MM.1S (cell line): ENCODE measurements at regions not wholly inside any gene's neighbourhood (a gene's known extent, or its start where the extent isn't known, plus 50 kb on each side); places are given as distances from the start of the nearest gene placed in this dataset.

Source experiments
- DNase-seq: peaks from one replicate; pipeline ENCODE4 v3.0.0-alpha.2; 2015
- H2AFZ ChIP-seq: fragments of 300-600 bp; sonication (generic); 2 replicates; pipeline ENCODE4 v1.6.0; 2016; ENCODE audit warnings: antibody characterized with exemption, low read length
- H3F3A ChIP-seq: fragments of 300-600 bp; sonication (generic); 2 replicates; pipeline ENCODE4 v1.6.1; 2016; ENCODE audit warnings: mild to moderate bottlenecking, antibody characterized with exemption, low read length, moderate library complexity, mixed read lengths; ENCODE audit not compliant: insufficient read depth
- H3K27ac ChIP-seq: fragments of 300-600 bp; sonication (generic); 2 replicates; pipeline ENCODE4 v1.5.1; 2016; ENCODE audit warnings: mild to moderate bottlenecking, low read length
- H3K27me3 ChIP-seq: fragments of 300-600 bp; sonication (generic); replicated peaks from 2 replicates; pipeline ENCODE4 v1.6.0; 2016; ENCODE audit warnings: low read length; ENCODE audit not compliant: insufficient read depth
- H3K36me3 ChIP-seq: fragments of 300-600 bp; sonication (generic); replicated peaks from 2 replicates; pipeline ENCODE4 v1.6.1; 2016; ENCODE audit warnings: mild to moderate bottlenecking, low read length, mixed read lengths; ENCODE audit not compliant: insufficient read depth
- H3K4me1 ChIP-seq: fragments of 300-600 bp; sonication (generic); 2 replicates; pipeline ENCODE4 v1.6.1; 2016; ENCODE audit warnings: low read length, mixed read lengths
- H3K4me2 ChIP-seq: fragments of 300-600 bp; sonication (generic); 2 replicates; pipeline ENCODE4 v1.6.0; 2016; ENCODE audit warnings: low read depth, low read length
- H3K4me3 ChIP-seq: fragments of 300-600 bp; sonication (generic); 2 replicates; pipeline ENCODE4 v1.5.1; 2016; ENCODE audit warnings: low read length, mixed read lengths
- H3K79me2 ChIP-seq: fragments of 300-600 bp; sonication (generic); 2 replicates; pipeline ENCODE4 v1.6.1; 2016; ENCODE audit warnings: mixed run types, low read length, mixed read lengths
- H3K9ac ChIP-seq: fragments of 300-600 bp; sonication (generic); 2 replicates; pipeline ENCODE4 v1.6.1; 2016; ENCODE audit warnings: low read length, mixed read lengths
- H3K9me2 ChIP-seq: fragments of 300-600 bp; sonication (generic); replicated peaks from 2 replicates; pipeline ENCODE4 v1.6.1; 2016; ENCODE audit warnings: mild to moderate bottlenecking, low read length, mixed read lengths; ENCODE audit not compliant: insufficient read depth
- H3K9me3 ChIP-seq: fragments of 300-600 bp; sonication (generic); replicated peaks from 2 replicates; pipeline ENCODE4 v1.6.1; 2016; ENCODE audit warnings: mild to moderate bottlenecking, low read length, mixed read lengths; ENCODE audit not compliant: insufficient read depth
- H4K20me1 ChIP-seq: fragments of 300-600 bp; sonication (generic); 2 replicates; pipeline ENCODE4 v1.6.1; 2016; ENCODE audit warnings: mild to moderate bottlenecking, low read length, moderate library complexity, mixed read lengths; ENCODE audit not compliant: insufficient read depth
- CTCF ChIP-seq: fragments of 300-600 bp; sonication (generic); IDR thresholded peaks from 2 replicates; pipeline ENCODE4 v1.5.1; 2016; ENCODE audit warnings: antibody characterized with exemption, low read length, mixed read lengths
- EZH2 ChIP-seq: fragments of 300-600 bp; sonication (generic); optimal IDR thresholded peaks from 2 replicates; pipeline ENCODE3; 2017; ENCODE audit warnings: low read depth, mild to moderate bottlenecking, antibody characterized with exemption, low read length, mixed read lengths
- EZH2phosphoT487 ChIP-seq: fragments of 300-600 bp; sonication (generic); IDR thresholded peaks from 2 replicates; pipeline ENCODE4 v1.6.1; 2018; ENCODE audit warnings: antibody characterized with exemption, low read length

DNA sequence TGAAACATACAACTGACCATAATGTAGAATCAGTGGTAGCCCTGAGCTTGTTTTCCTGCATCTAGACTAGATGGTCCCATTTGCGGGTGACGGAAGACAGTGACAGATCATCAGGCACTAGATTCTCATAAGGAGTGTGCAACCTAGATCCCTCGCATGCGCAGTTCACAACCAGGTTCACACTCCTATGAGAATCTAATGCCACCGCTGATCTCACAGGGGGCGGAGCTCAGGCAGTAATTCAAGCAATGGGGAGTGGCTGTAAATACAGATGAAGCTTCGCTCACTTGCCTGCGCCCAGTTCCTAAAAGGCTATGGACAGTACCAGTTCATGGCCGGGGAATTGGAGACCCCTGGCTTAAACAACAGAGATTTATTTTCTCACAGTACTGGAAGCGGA lies 656.3 kb downstream of the HS3ST4 start:
- Histone ChIP-seq H3K4me2 (no peak overlapping the region), H4K20me1 (no peaks in the 10 kb centered on the region), H3K9ac (no peak overlapping the region), H3K9me3 (no peaks in the 10 kb centered on the region), H2AFZ (no peak overlapping the region), H3K4me1 (no peaks in the 10 kb centered on the region), H3F3A (no peaks in the 10 kb centered on the region), H3K36me3 (no peaks in the 10 kb centered on the region), H3K27ac (no peak overlapping the region), H3K79me2 (no peaks in the 10 kb centered on the region), H3K4me3 (no peak overlapping the region), H3K9me2 (no peaks in the 10 kb centered on the region), H3K27me3 (no peaks in the 10 kb centered on the region)
- no peak for DNase-seq
- TF ChIP-seq EZH2phosphoT487 (no peak), EZH2 (no peak), CTCF (no peak)

- no peak overlapping the region for H3K9ac ChIP-seq
- no peak for DNase-seq
- H3K4me3 ChIP-seq, result no peak overlapping the region
- H3K27ac ChIP-seq, result no peak overlapping the region
- H3K79me2 ChIP-seq, result no peaks in the 10 kb centered on the region
- no peaks in the 10 kb centered on the region for H3K36me3 ChIP-seq
- no peaks in the 10 kb centered on the region for H3K9me2 ChIP-seq
- H3K9me3 ChIP-seq, result no peaks in the 10 kb centered on the region
- no peaks in the 10 kb centered on the region for H4K20me1 ChIP-seq
- H2AFZ ChIP-seq, result no peak overlapping the region
- H3F3A ChIP-seq, result no peaks in the 10 kb centered on the region
- no peaks in the 10 kb centered on the region for H3K27me3 ChIP-seq
- H3K4me1 ChIP-seq, result no peaks in the 10 kb centered on the region
- H3K4me2 ChIP-seq, result no peak overlapping the region
- no peak for TF ChIP-seq CTCF
- no peak for TF ChIP-seq EZH2
- TF ChIP-seq EZH2phosphoT487, result no peak
Measured at GRCh38 chr16:26360867-26361266, 669.1 kb downstream of the HS3ST4 start.

DNA sequence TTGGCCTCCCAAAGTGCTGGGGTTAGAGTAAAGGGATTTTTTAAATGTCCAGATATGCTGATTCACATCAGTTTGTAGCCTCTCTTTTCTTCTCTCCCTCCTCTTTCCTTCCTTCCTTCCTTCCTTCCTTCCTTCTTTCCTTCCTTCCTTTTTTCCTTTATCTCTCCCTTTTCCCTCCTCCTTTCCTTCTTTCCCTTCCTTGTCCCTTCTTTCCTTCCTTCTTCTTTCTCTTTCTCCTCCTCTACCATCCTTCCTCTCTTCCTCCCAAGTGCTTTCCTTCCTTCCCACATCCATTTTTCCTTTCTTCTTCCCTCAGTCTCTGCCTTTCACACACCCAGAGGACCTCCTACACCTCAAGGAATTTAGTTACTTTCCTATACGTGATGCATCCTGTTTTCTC lies 671.8 kb downstream of the HS3ST4 start:
- TF ChIP-seq EZH2phosphoT487 (no peak), EZH2 (no peak), CTCF (no peak)
- H3K4me3 ChIP-seq, result no peak overlapping the region
- H3K4me1 ChIP-seq, result no peaks in the 10 kb centered on the region
- no peaks in the 10 kb centered on the region for H4K20me1 ChIP-seq
- no peaks in the 10 kb centered on the region for H3K79me2 ChIP-seq
- H3K9me2 ChIP-seq, result no peaks in the 10 kb centered on the region
- no peaks in the 10 kb centered on the region for H3K9me3 ChIP-seq
- no peaks in the 10 kb centered on the region for H3K36me3 ChIP-seq
- H3K9ac ChIP-seq, result no peak overlapping the region
- H3F3A ChIP-seq, result no peaks in the 10 kb centered on the region
- no peak overlapping the region for H2AFZ ChIP-seq
- H3K27ac ChIP-seq, result no peak overlapping the region
- no peaks in the 10 kb centered on the region for H3K27me3 ChIP-seq
- no peak overlapping the region for H3K4me2 ChIP-seq
- no peak for DNase-seq
